ENCODE measurements at regions not wholly inside any gene's neighbourhood (a gene's known extent, or its start where the extent isn't known, plus 50 kb on each side); places are given as distances from the start of the nearest gene placed in this dataset.
"Not testable (repeated sequence)": the region's sequence is repeated elsewhere in the genome, so short reads cannot be mapped to it uniquely, and the experiment has no call there.

- DNase-seq (ENCODE audit: low read depth) = no peak
- no peak overlapping the region for H3K4me3 ChIP-seq (ENCODE audit: control insufficient read depth, low read depth, low read length)
- no peak for TF ChIP-seq CTCF (conservative IDR thresholded peaks at IDR 0.05; ENCODE audit: control insufficient read depth, insufficient read depth, low read depth, low read length)
Measured at GRCh38 chr3:181487236-181487978, 224.3 kb upstream of the SOX2 start.

- H3K4me3 ChIP-seq (ENCODE audit: control insufficient read depth, low read depth, low read length) = no peak overlapping the region
- no peak for TF ChIP-seq CTCF (conservative IDR thresholded peaks at IDR 0.05; ENCODE audit: control insufficient read depth, insufficient read depth, low read depth, low read length)
- no peak for DNase-seq (ENCODE audit: low read depth)
Measured at GRCh38 chr3:181486141-181486885, 225.4 kb upstream of the SOX2 start.

- TF ChIP-seq CTCF (conservative IDR thresholded peaks at IDR 0.05; ENCODE audit: control insufficient read depth, insufficient read depth, low read depth, low read length) = no peak
- H3K4me3 ChIP-seq (ENCODE audit: control insufficient read depth, low read depth, low read length) = no peak overlapping the region
- no peak for DNase-seq (ENCODE audit: low read depth)
Measured at GRCh38 chr3:181484026-181484425, 227.7 kb upstream of the SOX2 start.

- H3K4me3 ChIP-seq (ENCODE audit: control insufficient read depth, low read depth, low read length); DNase-seq (ENCODE audit: low read depth): not testable (repeated sequence)
Measured at GRCh38 chr3:181475146-181475545, 236.6 kb upstream of the SOX2 start.

GRCh38 chr3:181470349-181470748 lies 241.4 kb upstream of the SOX2 start:
- no peak for TF ChIP-seq CTCF (conservative IDR thresholded peaks at IDR 0.05; ENCODE audit: control insufficient read depth, insufficient read depth, low read depth, low read length)
- no peak for DNase-seq (ENCODE audit: low read depth)

GRCh38 chr3:181464033-181464694 lies 247.6 kb upstream of the SOX2 start:
- no peak overlapping the region for H3K4me3 ChIP-seq (ENCODE audit: control insufficient read depth, low read depth, low read length)
- no peak for TF ChIP-seq CTCF (conservative IDR thresholded peaks at IDR 0.05; ENCODE audit: control insufficient read depth, insufficient read depth, low read depth, low read length)
- DNase-seq (ENCODE audit: low read depth) = no peak

More at GRCh38 chr3:181470349-181470748, 241.4 kb upstream of the SOX2 start:
- H3K4me3 ChIP-seq (ENCODE audit: control insufficient read depth, low read depth, low read length) = no peak overlapping the region

- DNase-seq (ENCODE audit: low read depth) = no peak
- TF ChIP-seq CTCF (conservative IDR thresholded peaks at IDR 0.05; ENCODE audit: control insufficient read depth, insufficient read depth, low read depth, low read length) = no peak
- H3K4me3 ChIP-seq (ENCODE audit: control insufficient read depth, low read depth, low read length) = no peak overlapping the region
Measured at GRCh38 chr3:181461381-181461780, 250.3 kb upstream of the SOX2 start.

Measured in fibroblast of mammary gland (primary cell).